ES-I3 (cell line): ENCODE measurements at regions not wholly inside any gene's neighbourhood (a gene's known extent, or its start where the extent isn't known, plus 50 kb on each side); places are given as distances from the start of the nearest gene placed in this dataset.

Source experiments
- H3K36me3 ChIP-seq: 2 replicates; pipeline ENCODE4 v1.6.1; 2013; ENCODE audit warnings: mild to moderate bottlenecking, low read length, control low read depth, moderate library complexity; ENCODE audit not compliant: insufficient read depth
- H3K4me1 ChIP-seq: 2 replicates; pipeline ENCODE4 v1.6.1; 2013; ENCODE audit warnings: mild to moderate bottlenecking, control low read depth, low read length; ENCODE audit not compliant: insufficient read depth
- H3K9ac ChIP-seq: 2 replicates; pipeline ENCODE4 v1.6.1; 2013; ENCODE audit warnings: low read depth, mild to moderate bottlenecking, low read length, moderate library complexity
- H3K9me3 ChIP-seq: 2 replicates; pipeline ENCODE4 v1.6.1; 2013; ENCODE audit warnings: mild to moderate bottlenecking, low read length, moderate library complexity; ENCODE audit not compliant: control insufficient read depth, insufficient read depth

GRCh38 chr17:72342627-72343527, 222.1 kb downstream of the SOX9 start:
- H3K36me3 ChIP-seq: no peaks in the 10 kb centered on the region
- H3K9ac ChIP-seq: no peak overlapping the region
- peaks cover 16% of the 10 kb centered on the region; the same call in 1 of the 2 replicates for H3K4me1 ChIP-seq
- H3K9me3 ChIP-seq: no peaks in the 10 kb centered on the region

GRCh38 chr17:72343911-72344310, 223.1 kb downstream of the SOX9 start:
- Histone ChIP-seq H3K36me3 (no peaks in the 10 kb centered on the region), H3K4me1 (peaks cover 11% of the 10 kb centered on the region; the same call in 1 of the 2 replicates), H3K9me3 (no peaks in the 10 kb centered on the region), H3K9ac (no peak overlapping the region)

GRCh38 chr17:72344613-72345012, 223.8 kb downstream of the SOX9 start:
- no peaks in the 10 kb centered on the region for H3K36me3 ChIP-seq
- H3K9me3 ChIP-seq: no peaks in the 10 kb centered on the region
- H3K9ac ChIP-seq: no peak overlapping the region
- H3K4me1 ChIP-seq: peaks cover 5% of the 10 kb centered on the region; the same call in 1 of the 2 replicates

GRCh38 chr17:72345088-72345487, 224.3 kb downstream of the SOX9 start:
- Histone ChIP-seq H3K9ac (no peak overlapping the region), H3K36me3 (no peaks in the 10 kb centered on the region), H3K4me1 (peaks cover 4% of the 10 kb centered on the region; the same call in 1 of the 2 replicates), H3K9me3 (no peaks in the 10 kb centered on the region)

GRCh38 chr17:72345536-72345935, 224.7 kb downstream of the SOX9 start:
- H3K4me1 ChIP-seq: peaks cover 4% of the 10 kb centered on the region; the same call in 1 of the 2 replicates
- H3K9me3 ChIP-seq: no peaks in the 10 kb centered on the region
- H3K36me3 ChIP-seq: no peaks in the 10 kb centered on the region
- no peak overlapping the region for H3K9ac ChIP-seq

- peaks cover 4% of the 10 kb centered on the region; the same call in 1 of the 2 replicates for H3K4me1 ChIP-seq
- no peak overlapping the region for H3K9ac ChIP-seq
- no peaks in the 10 kb centered on the region for H3K36me3 ChIP-seq
- H3K9me3 ChIP-seq: no peaks in the 10 kb centered on the region
These were observed 225.5 kb downstream of the SOX9 start for GRCh38 chr17:72346306-72346705.

- Histone ChIP-seq H3K4me1 (no peaks in the 10 kb centered on the region), H3K9ac (no peak overlapping the region), H3K36me3 (no peaks in the 10 kb centered on the region), H3K9me3 (no peaks in the 10 kb centered on the region)
These were observed 228.2 kb downstream of the SOX9 start for GRCh38 chr17:72349011-72349410.

GRCh38 chr17:72349491-72349995, 228.7 kb downstream of the SOX9 start:
- H3K4me1 ChIP-seq: no peaks in the 10 kb centered on the region
- no peaks in the 10 kb centered on the region for H3K36me3 ChIP-seq
- no peaks in the 10 kb centered on the region for H3K9me3 ChIP-seq

GRCh38 chr17:72350073-72350472, 229.3 kb downstream of the SOX9 start:
- Histone ChIP-seq H3K36me3 (no peaks in the 10 kb centered on the region), H3K4me1 (no peaks in the 10 kb centered on the region)

More at GRCh38 chr17:72349491-72349995, 228.7 kb downstream of the SOX9 start:
- no peak overlapping the region for H3K9ac ChIP-seq

GRCh38 chr17:72351365-72351764, 230.5 kb downstream of the SOX9 start:
- no peaks in the 10 kb centered on the region for H3K36me3 ChIP-seq
- no peaks in the 10 kb centered on the region for H3K9me3 ChIP-seq
- no peak overlapping the region for H3K9ac ChIP-seq
- no peaks in the 10 kb centered on the region for H3K4me1 ChIP-seq

More at GRCh38 chr17:72350073-72350472, 229.3 kb downstream of the SOX9 start:
- H3K9me3 ChIP-seq: no peaks in the 10 kb centered on the region
- H3K9ac ChIP-seq: no peak overlapping the region

- no peak overlapping the region for H3K9ac ChIP-seq
These were observed 231.1 kb downstream of the SOX9 start for GRCh38 chr17:72351884-72352346.

GRCh38 chr17:72353502-72353901, 232.7 kb downstream of the SOX9 start:
- Histone ChIP-seq H3K36me3 (no peaks in the 10 kb centered on the region), H3K9ac (no peak overlapping the region), H3K9me3 (no peaks in the 10 kb centered on the region), H3K4me1 (no peaks in the 10 kb centered on the region)

More at GRCh38 chr17:72351884-72352346, 231.1 kb downstream of the SOX9 start:
- no peaks in the 10 kb centered on the region for H3K36me3 ChIP-seq
- H3K9me3 ChIP-seq: no peaks in the 10 kb centered on the region
- no peaks in the 10 kb centered on the region for H3K4me1 ChIP-seq

- no peaks in the 10 kb centered on the region for H3K36me3 ChIP-seq
- no peak overlapping the region for H3K9ac ChIP-seq
- H3K4me1 ChIP-seq: no peaks in the 10 kb centered on the region
- H3K9me3 ChIP-seq: no peaks in the 10 kb centered on the region
These were observed 233.3 kb downstream of the SOX9 start for GRCh38 chr17:72354071-72354470.

GRCh38 chr17:72357764-72358365, 237.0 kb downstream of the SOX9 start:
- H3K9me3 ChIP-seq: no peaks in the 10 kb centered on the region
- no peaks in the 10 kb centered on the region for H3K4me1 ChIP-seq
- no peaks in the 10 kb centered on the region for H3K36me3 ChIP-seq
- no peak overlapping the region for H3K9ac ChIP-seq
